K562 (cell line): ENCODE measurements at regions not wholly inside any gene's neighbourhood (a gene's known extent, or its start where the extent isn't known, plus 50 kb on each side); places are given as distances from the start of the nearest gene placed in this dataset.

Experiments used
- ATAC-seq: fragments of 200-7000 bp; cut with Tn5 transposase; 3 replicates; pipeline ENCODE4 v1.9.1; 2020; ENCODE audit warnings: moderate library complexity
- BruUV-seq: library from RNA; stranded (reverse); fragments of 400-500 nt; replicated peaks from 2 replicates; lab custom pipeline; 2021; lab: Mats Ljungman, UMichigan
- CTCF ChIA-PET: fragments of 300-600 bp; formaldehyde crosslinking; extraction: SDS; loops from one replicate; lab custom pipeline; 2021; ENCODE audit warnings: low intra/inter-chr PET ratio; lab: Yijun Ruan, JAX
- POLR2A ChIA-PET: fragments of 300-600, 350-650 bp; sonication (Branson Sonifier 250); formaldehyde crosslinking; extraction: SDS; loops from one replicate; lab custom pipeline; 2021; ENCODE audit warnings: antibody characterized with exemption, inconsistent platforms; lab: Yijun Ruan, JAX
- DNase-seq, 4 experiments: peaks; one replicate each; pipeline versions ENCODE4 v3.0.0 to v3.0.0-alpha.2; 2011 to 2018; ENCODE audit warnings: low spot score in 3 of 4, mixed read lengths in 3 of 4; ENCODE audit errors: extremely low read depth in 1 of 4
- FAIRE-seq: peaks from 2 replicates; lab custom pipeline; 2011; peaks lifted over from hg19 to GRCh38; lab: Jason Lieb, UNC
- H2AFZ ChIP-seq: 2 replicates; pipeline ENCODE4 v1.6.0; 2011; ENCODE audit warnings: low read depth, low read length, control low read depth, inconsistent platforms
- H3K27ac ChIP-seq: fragments of 200-600 bp; 3 replicates; pipeline ENCODE4 v1.8.0; 2011; ENCODE audit warnings: low read depth, mild to moderate bottlenecking, control low read depth, inconsistent platforms, low read length, moderate library complexity, mixed read lengths; ENCODE audit errors: extremely low read depth
- H3K27me3 ChIP-seq, 2 experiments: fragments of 300-600 bp in 1 of 2; 2 replicates in 1 of 2; 3 replicates in 1 of 2; pipeline versions ENCODE4 v1.6.0 to v1.8.0; 2011; ENCODE audit warnings: inconsistent platforms in 2 of 2, low read length in 2 of 2, mild to moderate bottlenecking in 1 of 2, mixed read lengths in 1 of 2, moderate library complexity in 1 of 2; ENCODE audit not compliant: control insufficient read depth in 2 of 2, insufficient read depth in 2 of 2
- H3K36me3 ChIP-seq: fragments of 300-600 bp; 3 replicates; pipeline ENCODE4 v1.8.0; 2011; ENCODE audit warnings: mild to moderate bottlenecking, low read length, inconsistent platforms; ENCODE audit not compliant: control insufficient read depth, insufficient read depth
- H3K4me1 ChIP-seq, 2 experiments: fragments of 200-600 bp in 1 of 2; replicated peaks in 1 of 2; 2 replicates in 1 of 2; 3 replicates in 1 of 2; pipeline versions ENCODE4 v1.5.1 to v1.8.0; 2011; ENCODE audit warnings: inconsistent platforms in 2 of 2, low read length in 2 of 2, mild to moderate bottlenecking in 1 of 2, mixed read lengths in 1 of 2, moderate library complexity in 1 of 2; ENCODE audit not compliant: control insufficient read depth in 2 of 2, insufficient read depth in 2 of 2
- H3K4me2 ChIP-seq: 2 replicates; pipeline ENCODE4 v1.6.1; 2011; ENCODE audit warnings: low read length, control low read depth, inconsistent platforms, mixed read lengths; ENCODE audit not compliant: insufficient read depth
- H3K4me3 ChIP-seq: fragments of 200-600 bp; sonication (generic), shearing (Covaris generic); 2 replicates; pipeline ENCODE4 v1.5.1; 2016; ENCODE audit warnings: control low read depth, inconsistent platforms
- H3K79me2 ChIP-seq: fragments of 200-600 bp; 3 replicates; pipeline ENCODE4 v1.8.0; 2011; ENCODE audit warnings: low read length, inconsistent platforms; ENCODE audit not compliant: control insufficient read depth, insufficient read depth
- H3K9ac ChIP-seq, 2 experiments: 2 replicates each; pipeline versions ENCODE4 v1.6.0 to v1.6.1; 2011; ENCODE audit warnings: low read depth in 2 of 2, low read length in 2 of 2, control low read depth in 1 of 2, inconsistent platforms in 1 of 2, mild to moderate bottlenecking in 1 of 2, mixed read lengths in 1 of 2; ENCODE audit not compliant: insufficient read depth in 1 of 2
- H3K9me1 ChIP-seq: one replicate; pipeline ENCODE4 v1.6.0; 2011; ENCODE audit warnings: inconsistent platforms, mild to moderate bottlenecking, low read length, moderate library complexity; ENCODE audit not compliant: control insufficient read depth, insufficient read depth
- H3K9me3 ChIP-seq: replicated peaks from 2 replicates; pipeline ENCODE4 v1.5.1; 2011; ENCODE audit warnings: low read depth, low read length, inconsistent platforms; ENCODE audit not compliant: control insufficient read depth, insufficient read depth
- H4K20me1 ChIP-seq: replicated peaks from 2 replicates; pipeline ENCODE4 v1.6.1; 2011; ENCODE audit warnings: low read length, inconsistent platforms, mixed read lengths; ENCODE audit not compliant: control insufficient read depth, insufficient read depth
- DMBX1 ChIP-seq: fragments of 250-450 bp; sonication (Bioruptor Pico); IDR thresholded peaks from 2 replicates; pipeline ENCODE4 v1.8.0; 2022; ENCODE audit warnings: inconsistent platforms, mild to moderate bottlenecking, moderate library complexity, borderline replicate concordance
- FOSL1 ChIP-seq: fragments of 200-800 bp; sonication (Bioruptor generic); conservative IDR thresholded peaks from 2 replicates; pipeline ENCODE4 v1.6.1; 2016; ENCODE audit warnings: missing genetic modification characterization, missing compliant biosample characterization
- TBL1XR1 ChIP-seq, 2 experiments: IDR thresholded peaks; 2 replicates each; pipeline ENCODE4 v1.6.1; 2012; ENCODE audit warnings: improper control_type of control experiment in 2 of 2, low read length in 2 of 2, mild to moderate bottlenecking in 1 of 2
- ZC3H8 ChIP-seq: fragments of 450-650 bp; IDR thresholded peaks from 2 replicates; pipeline ENCODE4 v1.6.1; 2017
- ZNF217 ChIP-seq: sonication (generic); formaldehyde crosslinking; IDR thresholded peaks from 2 replicates; pipeline ENCODE4 v1.8.0; 2022; ENCODE audit warnings: mild to moderate bottlenecking, missing genetic modification reagents
- ZNF23 ChIP-seq: fragments of 250-450 bp; sonication (Bioruptor Pico); IDR thresholded peaks from 2 replicates; pipeline ENCODE4 v1.4.0; 2020; ENCODE audit warnings: mild to moderate bottlenecking
- ZNF316 ChIP-seq: fragments of 450-650 bp; IDR thresholded peaks from 2 replicates; pipeline ENCODE4 v1.6.1; 2016
- ZNF586 ChIP-seq: fragments of 450-650 bp; formaldehyde crosslinking; conservative IDR thresholded peaks from 2 replicates; pipeline ENCODE4 v1.4.0; 2020; ENCODE audit warnings: mild to moderate bottlenecking, moderate library complexity
- ZZZ3 ChIP-seq: fragments of 450-650 bp; IDR thresholded peaks from 2 replicates; pipeline ENCODE4 v1.6.1; 2016; ENCODE audit warnings: antibody characterized with exemption, mild to moderate bottlenecking, moderate library complexity
- WGBS: fragments of 100-300 bp; shearing (Covaris generic); methylation state at CpG from one replicate; pipeline ENCODE4 v1.1.6; 2016; ENCODE audit warnings: low coverage, mixed read lengths; ENCODE audit not compliant: insufficient coverage; ENCODE audit errors: missing lambda C conversion rate; 5-methylcytosine and 5-hydroxymethylcytosine counted together
- in situ Hi-C: fragments of 300-500 bp; cut with MboI; formaldehyde crosslinking; loops from 4 replicates; pipeline ENCODE4 v1.15.0; 2018; ENCODE audit warnings: inconsistent platforms, mixed read lengths
- intact Hi-C: fragments of 100-400 bp; cut with micrococcal nuclease; formaldehyde crosslinking; loops from 2 replicates; pipeline ENCODE4 v1.14.2; 2022
- TF ChIP-seq, protein P1 (sequence below): sonication (generic); formaldehyde crosslinking; IDR thresholded peaks from 2 replicates; pipeline ENCODE4 v1.8.0; 2022; ENCODE audit warnings: missing genetic modification reagents, mild to moderate bottlenecking, moderate library complexity, borderline replicate concordance
- TF ChIP-seq, protein P2 (sequence below): fragments of 250-450 bp; sonication (Bioruptor Pico); IDR thresholded peaks from 2 replicates; pipeline ENCODE4 v1.8.0; 2021; ENCODE audit warnings: mild to moderate bottlenecking, moderate library complexity
- TF ChIP-seq, protein P3 (sequence below): fragments of 200-800 bp; sonication (Bioruptor generic); IDR thresholded peaks from 2 replicates; pipeline ENCODE4 v1.6.1; 2017; ENCODE audit warnings: missing genetic modification characterization, missing compliant biosample characterization

DNA sequence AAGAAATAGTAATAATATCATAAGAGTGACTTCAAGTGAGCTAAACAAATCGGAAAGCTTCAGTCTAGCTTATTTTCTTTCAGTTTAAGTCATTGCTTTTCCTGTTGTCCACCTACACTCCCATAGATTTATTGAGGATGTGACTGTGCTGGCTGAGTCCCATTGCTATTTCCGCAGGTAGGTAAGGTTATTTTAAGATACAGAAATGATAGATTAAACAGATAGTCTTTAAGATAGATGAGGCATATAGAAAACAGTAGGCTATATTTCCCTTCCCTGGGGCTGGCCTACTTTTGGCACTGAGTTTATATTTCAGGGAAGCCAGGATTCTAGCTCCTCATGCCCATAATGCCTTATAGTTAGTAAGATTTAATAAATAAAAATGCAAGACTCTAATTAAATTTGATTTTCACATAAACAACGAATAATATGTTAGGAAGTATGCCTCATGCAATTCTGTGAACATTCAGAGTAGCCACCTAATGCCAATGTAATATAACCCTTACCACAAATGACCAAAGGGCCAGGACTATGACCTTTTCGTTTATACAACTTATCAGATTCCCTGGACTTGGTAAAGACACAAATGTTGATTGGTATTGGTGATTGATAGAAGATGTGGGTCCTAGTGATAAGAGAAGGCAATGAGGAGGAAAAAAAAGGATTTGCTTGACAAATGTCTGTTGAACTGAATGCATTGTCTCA lies 1079.3 kb downstream of the EPHA7 start:
- intact Hi-C loops (no loop called here), in situ Hi-C loops (no loop called here)
- Histone ChIP-seq H3K36me3 (no peaks in the 10 kb centered on the region), H3K4me2 (no peak overlapping the region), H3K27ac (no peak overlapping the region), H3K27me3 (no peaks in the 10 kb centered on the region), H3K9ac (no peak overlapping the region), H3K9me1 (no peaks in the 10 kb centered on the region), H3K4me1 (no peaks in the 10 kb centered on the region), H3K79me2 (no peaks in the 10 kb centered on the region), H3K9me3 (no peaks in the 10 kb centered on the region), H4K20me1 (no peaks in the 10 kb centered on the region), H3K4me3 (no peak overlapping the region), H2AFZ (no peak overlapping the region)
- ATAC-seq (no peak), DNase-seq (no peak), FAIRE-seq (no peak)
- 4% methylated on average over 4 of the region's 4 CpGs for WGBS
- CTCF ChIA-PET, result no interaction called here
- POLR2A ChIA-PET, result no interaction called here
- TF ChIP-seq DMBX1 (CRISPR knock-in tag), result no peak
- TF ChIP-seq ZZZ3, result no peak
- TF ChIP-seq ZNF316, result no peak
- TF ChIP-seq, protein P1, sequence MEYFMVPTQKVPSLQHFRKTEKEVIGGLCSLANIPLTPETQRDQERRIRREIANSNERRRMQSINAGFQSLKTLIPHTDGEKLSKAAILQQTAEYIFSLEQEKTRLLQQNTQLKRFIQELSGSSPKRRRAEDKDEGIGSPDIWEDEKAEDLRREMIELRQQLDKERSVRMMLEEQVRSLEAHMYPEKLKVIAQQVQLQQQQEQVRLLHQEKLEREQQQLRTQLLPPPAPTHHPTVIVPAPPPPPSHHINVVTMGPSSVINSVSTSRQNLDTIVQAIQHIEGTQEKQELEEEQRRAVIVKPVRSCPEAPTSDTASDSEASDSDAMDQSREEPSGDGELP (CRISPR knock-in tag), result no peak
- no peak for TF ChIP-seq TBL1XR1 (IDR thresholded peaks at IDR 0.05; ENCODE audit: low read length in 2 of 2)
- TF ChIP-seq ZC3H8, result no peak
- TF ChIP-seq, protein P2, sequence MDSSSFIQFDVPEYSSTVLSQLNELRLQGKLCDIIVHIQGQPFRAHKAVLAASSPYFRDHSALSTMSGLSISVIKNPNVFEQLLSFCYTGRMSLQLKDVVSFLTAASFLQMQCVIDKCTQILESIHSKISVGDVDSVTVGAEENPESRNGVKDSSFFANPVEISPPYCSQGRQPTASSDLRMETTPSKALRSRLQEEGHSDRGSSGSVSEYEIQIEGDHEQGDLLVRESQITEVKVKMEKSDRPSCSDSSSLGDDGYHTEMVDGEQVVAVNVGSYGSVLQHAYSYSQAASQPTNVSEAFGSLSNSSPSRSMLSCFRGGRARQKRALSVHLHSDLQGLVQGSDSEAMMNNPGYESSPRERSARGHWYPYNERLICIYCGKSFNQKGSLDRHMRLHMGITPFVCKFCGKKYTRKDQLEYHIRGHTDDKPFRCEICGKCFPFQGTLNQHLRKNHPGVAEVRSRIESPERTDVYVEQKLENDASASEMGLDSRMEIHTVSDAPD, result no peak
- no peak for TF ChIP-seq ZNF586 (CRISPR knock-in tag)
- TF ChIP-seq, protein P3, sequence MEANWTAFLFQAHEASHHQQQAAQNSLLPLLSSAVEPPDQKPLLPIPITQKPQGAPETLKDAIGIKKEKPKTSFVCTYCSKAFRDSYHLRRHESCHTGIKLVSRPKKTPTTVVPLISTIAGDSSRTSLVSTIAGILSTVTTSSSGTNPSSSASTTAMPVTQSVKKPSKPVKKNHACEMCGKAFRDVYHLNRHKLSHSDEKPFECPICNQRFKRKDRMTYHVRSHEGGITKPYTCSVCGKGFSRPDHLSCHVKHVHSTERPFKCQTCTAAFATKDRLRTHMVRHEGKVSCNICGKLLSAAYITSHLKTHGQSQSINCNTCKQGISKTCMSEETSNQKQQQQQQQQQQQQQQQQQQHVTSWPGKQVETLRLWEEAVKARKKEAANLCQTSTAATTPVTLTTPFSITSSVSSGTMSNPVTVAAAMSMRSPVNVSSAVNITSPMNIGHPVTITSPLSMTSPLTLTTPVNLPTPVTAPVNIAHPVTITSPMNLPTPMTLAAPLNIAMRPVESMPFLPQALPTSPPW (CRISPR knock-in tag), result no peak
- no peak for TF ChIP-seq ZNF217 (CRISPR knock-in tag)
- no peak for TF ChIP-seq FOSL1 (tag)
- no peak for TF ChIP-seq ZNF23 (CRISPR knock-in tag)
- no TSS peak for BruUV-seq
